HepG2 (cell line): ENCODE measurements at regions not wholly inside any gene's neighbourhood (a gene's known extent, or its start where the extent isn't known, plus 50 kb on each side); places are given as distances from the start of the nearest gene placed in this dataset.

Experiments
- ARID3A ChIP-seq: IDR thresholded peaks from 2 replicates; pipeline ENCODE4 v1.6.1; 2012; ENCODE audit warnings: low read depth, low read length, improper control_type of control experiment
- BCL3 ChIP-seq: sonication (generic); formaldehyde crosslinking; IDR thresholded peaks from 2 replicates; pipeline ENCODE4 v1.5.1; 2020; ENCODE audit warnings: mild to moderate bottlenecking, missing genetic modification reagents, moderate library complexity
- CHD2 ChIP-seq: IDR thresholded peaks from 2 replicates; pipeline ENCODE4 v1.6.1; 2011; ENCODE audit warnings: low read depth, low read length, improper control_type of control experiment
- DDIT3 ChIP-seq: sonication (generic); formaldehyde crosslinking; IDR thresholded peaks from 2 replicates; pipeline ENCODE4 v1.4.0; 2020; ENCODE audit warnings: mild to moderate bottlenecking, missing genetic modification reagents
- HNRNPK ChIP-seq: fragments of 200-400 bp; formaldehyde crosslinking; IDR thresholded peaks from 2 replicates; pipeline ENCODE4 v1.6.1; 2018; ENCODE audit warnings: low read length, low read depth, moderate library complexity, mild to moderate bottlenecking; ENCODE audit not compliant: poor library complexity, severe bottlenecking
- KLF16 ChIP-seq, 2 experiments: sonication (generic) in 1 of 2; formaldehyde crosslinking in 1 of 2; IDR thresholded peaks; 2 replicates each; pipeline versions ENCODE4 v1.6.1 to v1.8.0; 2016 to 2023; ENCODE audit warnings: missing genetic modification reagents in 2 of 2, missing compliant biosample characterization in 1 of 2
- KLF6 ChIP-seq: IDR thresholded peaks from 2 replicates; pipeline ENCODE4 v1.8.0; 2016; ENCODE audit warnings: missing biosample characterization, missing genetic modification reagents
- NKX3-1 ChIP-seq: sonication (generic); formaldehyde crosslinking; IDR thresholded peaks from 2 replicates; pipeline ENCODE4 v1.5.0; 2020; ENCODE audit warnings: missing genetic modification reagents
- PHF8 ChIP-seq: sonication (generic); formaldehyde crosslinking; IDR thresholded peaks from 2 replicates; pipeline ENCODE4 v1.5.0; 2020; ENCODE audit warnings: missing genetic modification reagents
- PPARG ChIP-seq: conservative IDR thresholded peaks from 2 replicates; pipeline ENCODE4 v1.6.1; 2016; ENCODE audit warnings: missing biosample characterization, missing genetic modification reagents
- RXRA ChIP-seq: sonication (generic); formaldehyde crosslinking; IDR thresholded peaks from 2 replicates; pipeline ENCODE4 v1.5.1; 2020; ENCODE audit warnings: missing genetic modification reagents
- SP140L ChIP-seq: sonication (generic); formaldehyde crosslinking; IDR thresholded peaks from 2 replicates; pipeline ENCODE4 v1.4.0; 2020; ENCODE audit warnings: missing genetic modification reagents, borderline replicate concordance
- TCF7L2 ChIP-seq: IDR thresholded peaks from 2 replicates; pipeline ENCODE4 v1.6.1; 2011; ENCODE audit warnings: mild to moderate bottlenecking, low read depth, low read length, moderate library complexity
- TFDP2 ChIP-seq: sonication (generic); formaldehyde crosslinking; IDR thresholded peaks from 2 replicates; pipeline ENCODE4 v1.4.0; 2020; ENCODE audit warnings: missing genetic modification reagents
- TP53 ChIP-seq: sonication (generic); formaldehyde crosslinking; conservative IDR thresholded peaks from 2 replicates; pipeline ENCODE4 v1.4.0; 2020; ENCODE audit warnings: missing genetic modification reagents
- TRIM24 ChIP-seq: sonication (generic); formaldehyde crosslinking; IDR thresholded peaks from 2 replicates; pipeline ENCODE4 v1.8.0; 2022; ENCODE audit warnings: mild to moderate bottlenecking, missing genetic modification reagents
- ZFP37 ChIP-seq: sonication (generic); formaldehyde crosslinking; IDR thresholded peaks from 2 replicates; pipeline ENCODE4 v1.4.0; 2020; ENCODE audit warnings: missing genetic modification reagents, borderline replicate concordance
- ZNF124 ChIP-seq: sonication (generic); formaldehyde crosslinking; IDR thresholded peaks from 2 replicates; pipeline ENCODE4 v1.4.0; 2020; ENCODE audit warnings: missing genetic modification reagents
- ZNF207 ChIP-seq: fragments of 450-650 bp; IDR thresholded peaks from 2 replicates; pipeline ENCODE4 v1.6.1; 2016; ENCODE audit warnings: antibody characterized with exemption, borderline replicate concordance
- ZNF256 ChIP-seq: sonication (generic); formaldehyde crosslinking; conservative IDR thresholded peaks from 2 replicates; pipeline ENCODE4 v1.4.0; 2020; ENCODE audit warnings: missing genetic modification reagents
- ZNF326 ChIP-seq: sonication (generic); formaldehyde crosslinking; IDR thresholded peaks from 2 replicates; pipeline ENCODE4 v1.4.0; 2020; ENCODE audit warnings: missing genetic modification reagents, borderline replicate concordance
- ZNF33B ChIP-seq: sonication (generic); formaldehyde crosslinking; IDR thresholded peaks from 2 replicates; pipeline ENCODE4 v1.5.1; 2020; ENCODE audit warnings: mild to moderate bottlenecking, missing genetic modification reagents
- ZNF83 ChIP-seq: sonication (generic); formaldehyde crosslinking; IDR thresholded peaks from 2 replicates; pipeline ENCODE4 v1.4.0; 2020; ENCODE audit warnings: missing genetic modification reagents, mild to moderate bottlenecking, borderline replicate concordance
- TF ChIP-seq, protein P1 (sequence below): sonication (generic); formaldehyde crosslinking; IDR thresholded peaks from 2 replicates; pipeline ENCODE4 v1.5.0; 2020; ENCODE audit warnings: missing genetic modification reagents
- TF ChIP-seq, protein P2 (sequence below): fragments of 450-650 bp; IDR thresholded peaks from 2 replicates; pipeline ENCODE4 v1.6.1; 2016

DNA sequence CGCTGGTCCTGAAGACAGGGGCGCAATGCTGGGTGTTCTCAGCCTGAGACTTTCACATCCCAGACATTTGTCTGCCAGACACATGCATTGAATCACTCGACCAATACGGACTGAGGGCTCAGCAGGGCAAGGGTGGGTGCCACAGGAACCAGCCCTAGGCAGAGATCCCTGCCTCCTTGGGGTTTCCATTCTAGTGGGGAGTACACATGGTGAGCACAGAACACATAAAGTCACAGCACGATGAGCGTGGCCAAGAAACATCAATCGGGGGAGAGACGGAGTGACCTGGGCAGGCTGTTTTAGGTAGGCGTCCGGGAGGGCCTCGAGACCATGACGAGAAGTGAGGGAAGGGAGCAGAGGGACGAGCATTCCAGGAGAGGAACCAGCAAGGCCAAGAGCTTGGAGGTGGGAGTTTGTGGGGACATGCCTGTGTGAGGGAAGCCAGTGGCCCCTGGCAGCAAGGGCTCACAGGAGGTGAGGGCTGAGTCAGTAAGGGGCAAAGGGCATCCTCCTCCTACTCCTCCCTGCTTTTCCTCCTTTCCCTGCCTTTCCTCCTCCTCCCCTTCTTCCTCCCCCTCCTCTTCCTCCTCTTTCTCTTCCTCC, 126.3 kb upstream of the PEG3 start (continued):
- TF ChIP-seq DDIT3 (CRISPR knock-in tag): no peak
- no peak for TF ChIP-seq NKX3-1 (CRISPR knock-in tag)
- TF ChIP-seq ZNF207: no peak
- no peak for TF ChIP-seq PPARG
- TF ChIP-seq, protein P1, sequence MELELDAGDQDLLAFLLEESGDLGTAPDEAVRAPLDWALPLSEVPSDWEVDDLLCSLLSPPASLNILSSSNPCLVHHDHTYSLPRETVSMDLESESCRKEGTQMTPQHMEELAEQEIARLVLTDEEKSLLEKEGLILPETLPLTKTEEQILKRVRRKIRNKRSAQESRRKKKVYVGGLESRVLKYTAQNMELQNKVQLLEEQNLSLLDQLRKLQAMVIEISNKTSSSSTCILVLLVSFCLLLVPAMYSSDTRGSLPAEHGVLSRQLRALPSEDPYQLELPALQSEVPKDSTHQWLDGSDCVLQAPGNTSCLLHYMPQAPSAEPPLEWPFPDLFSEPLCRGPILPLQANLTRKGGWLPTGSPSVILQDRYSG (CRISPR knock-in tag): no peak
- TF ChIP-seq KLF16 (CRISPR knock-in tag; IDR thresholded peaks at IDR 0.05): peak in 1 of 2 experiments; percentile 35; a peak in 1 of 4 replicates
- 0 out of 2 replicates have a peak, but pooled peaks have one; percentile 85 for TF ChIP-seq BCL3
- no peak for TF ChIP-seq ZNF33B (CRISPR knock-in tag)
- no peak for TF ChIP-seq PHF8
- TF ChIP-seq SP140L (CRISPR knock-in tag): no peak
- TF ChIP-seq TP53: no peak
- TF ChIP-seq TCF7L2: no peak
- no peak for TF ChIP-seq TFDP2 (CRISPR knock-in tag)
- TF ChIP-seq ZNF83 (CRISPR knock-in tag): no peak
- TF ChIP-seq, protein P2, sequence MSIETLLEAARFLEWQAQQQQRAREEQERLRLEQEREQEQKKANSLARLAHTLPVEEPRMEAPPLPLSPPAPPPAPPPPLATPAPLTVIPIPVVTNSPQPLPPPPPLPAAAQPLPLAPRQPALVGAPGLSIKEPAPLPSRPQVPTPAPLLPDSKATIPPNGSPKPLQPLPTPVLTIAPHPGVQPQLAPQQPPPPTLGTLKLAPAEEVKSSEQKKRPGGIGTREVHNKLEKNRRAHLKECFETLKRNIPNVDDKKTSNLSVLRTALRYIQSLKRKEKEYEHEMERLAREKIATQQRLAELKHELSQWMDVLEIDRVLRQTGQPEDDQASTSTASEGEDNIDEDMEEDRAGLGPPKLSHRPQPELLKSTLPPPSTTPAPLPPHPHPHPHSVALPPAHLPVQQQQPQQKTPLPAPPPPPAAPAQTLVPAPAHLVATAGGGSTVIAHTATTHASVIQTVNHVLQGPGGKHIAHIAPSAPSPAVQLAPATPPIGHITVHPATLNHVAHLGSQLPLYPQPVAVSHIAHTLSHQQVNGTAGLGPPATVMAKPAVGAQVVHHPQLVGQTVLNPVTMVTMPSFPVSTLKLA: no peak
- no peak for TF ChIP-seq ZFP37 (CRISPR knock-in tag)
- no peak for TF ChIP-seq ZNF256 (CRISPR knock-in tag)
- 0 out of 2 replicates have a peak, but pooled peaks have one; percentile 63 for TF ChIP-seq ZNF326 (CRISPR knock-in tag)
- TF ChIP-seq KLF6 (CRISPR knock-in tag): no peak
- no peak for TF ChIP-seq CHD2
- TF ChIP-seq TRIM24: no peak
- TF ChIP-seq HNRNPK: peak; percentile 98
- no peak for TF ChIP-seq ARID3A
- no peak for TF ChIP-seq ZNF124 (CRISPR knock-in tag)
- TF ChIP-seq RXRA (CRISPR knock-in tag): peak; percentile 29
